Lung (tissue), 11 donors: ENCODE measurements at regions not wholly inside any gene's neighbourhood (a gene's known extent, or its start where the extent isn't known, plus 50 kb on each side); places are given as distances from the start of the nearest gene placed in this dataset.
A peak's percentile ranks its signal among the peaks of the same experiment; 100 is the strongest.

Experiments
- ATAC-seq: fragments of 200-7000 bp; cut with Tn5 transposase; one replicate; pipeline ENCODE4 v1.9.1; 2020; ENCODE audit warnings: moderate number of reproducible peaks; ENCODE audit not compliant: insufficient read depth, low FRiP score
- DNase-seq, 3 donors: peaks; one replicate each; pipeline ENCODE4 v3.0.0-alpha.2; 2013 to 2017
- H3K27ac ChIP-seq, 2 donors: one replicate each; pipeline ENCODE4 v1.5.1; 2013; ENCODE audit warnings: mild to moderate bottlenecking in 2 of 2, moderate library complexity in 2 of 2, control low read depth in 1 of 2, inconsistent platforms in 1 of 2, low read depth in 1 of 2, low read length in 1 of 2
- H3K27me3 ChIP-seq, 3 donors: one replicate each; pipeline ENCODE4 v1.5.1; 2013; ENCODE audit warnings: low read length in 2 of 3; ENCODE audit not compliant: control insufficient read depth in 3 of 3, insufficient read depth in 3 of 3
- H3K36me3 ChIP-seq, 4 donors: one replicate each; pipeline ENCODE4 v1.5.1; 2013; ENCODE audit warnings: low read length in 4 of 4, mild to moderate bottlenecking in 1 of 4, moderate library complexity in 1 of 4; ENCODE audit not compliant: control insufficient read depth in 4 of 4, insufficient read depth in 4 of 4
- H3K4me1 ChIP-seq, 5 donors: one replicate each; pipeline ENCODE4 v1.5.1; 2013; ENCODE audit warnings: low read length in 5 of 5, mild to moderate bottlenecking in 2 of 5, moderate library complexity in 1 of 5; ENCODE audit not compliant: control insufficient read depth in 5 of 5, insufficient read depth in 5 of 5
- H3K4me3 ChIP-seq: one replicate; pipeline ENCODE4 v1.5.1; 2013; ENCODE audit warnings: mild to moderate bottlenecking, control low read depth, moderate library complexity
- H3K9ac ChIP-seq, 2 donors: one replicate each; pipeline ENCODE4 v1.5.1; 2013; ENCODE audit warnings: low read length in 2 of 2, control low read depth in 1 of 2; ENCODE audit not compliant: insufficient read depth in 1 of 2
- H3K9me3 ChIP-seq, 4 donors: one replicate each; pipeline ENCODE4 v1.5.1; 2013; ENCODE audit warnings: low read length in 3 of 4, mild to moderate bottlenecking in 1 of 4, moderate library complexity in 1 of 4; ENCODE audit not compliant: control insufficient read depth in 4 of 4, insufficient read depth in 3 of 4
- CTCF ChIP-seq: IDR thresholded peaks from 2 replicates; pipeline ENCODE4 v1.5.1; 2012; ENCODE audit warnings: mild to moderate bottlenecking; ENCODE audit errors: control extremely low read depth, extremely low read depth
- WGBS, 2 donors: extraction: QIAGEN DNeasy Blood & Tissue Kit; methylation state at CpG; one replicate each; pipeline ENCODE4 v1.1.7; 2013; 5-methylcytosine and 5-hydroxymethylcytosine counted together
- donor health status: control.
- donor health status: control.
- donor health status: Bipolar disorder and iron deficiency.
- donor health status: healthy.
- donor health status: DM: yes; HTN: yes; CAD: no.

- WGBS, 2 donors = 32 to 56% methylated on average over 3 of the region's 3 CpGs
- H3K4me3 ChIP-seq = no peak overlapping the region
Measured at GRCh38 chrX:42996861-42997260, 218.9 kb upstream of the PPP1R2C start.

GRCh38 chrX:43000121-43000520, 222.2 kb upstream of the PPP1R2C start:
- no peaks in the 10 kb centered on the region for H3K4me1 ChIP-seq
- H3K36me3 ChIP-seq = no peaks in the 10 kb centered on the region
- TF ChIP-seq CTCF = no peak
- WGBS, 2 donors = 77 to 84% methylated on average over 2 of the region's 2 CpGs
- no peak overlapping the region for H3K27ac ChIP-seq
- no peak overlapping the region for H3K4me3 ChIP-seq
- peak in 2 of 3 donors; percentile 7 to 11 for DNase-seq
- H3K9me3 ChIP-seq = no peaks in the 10 kb centered on the region
- no peak for ATAC-seq
- peaks cover 0 to 8% (median 2%) of the 10 kb centered on the region in 3 donors for H3K27me3 ChIP-seq
- no peak overlapping the region for H3K9ac ChIP-seq

More at GRCh38 chrX:42996861-42997260, 218.9 kb upstream of the PPP1R2C start:
- H3K4me1 ChIP-seq = no peaks in the 10 kb centered on the region
- H3K9ac ChIP-seq = no peak overlapping the region
- ATAC-seq (no peak), DNase-seq (no peak)
- H3K27me3 ChIP-seq = peaks cover 0 to 5% (median 2%) of the 10 kb centered on the region in 3 donors
- H3K9me3 ChIP-seq = no peaks in the 10 kb centered on the region
- H3K27ac ChIP-seq = no peak overlapping the region
- no peak for TF ChIP-seq CTCF
- no peaks in the 10 kb centered on the region for H3K36me3 ChIP-seq

- no peaks in the 10 kb centered on the region for H3K36me3 ChIP-seq
- TF ChIP-seq CTCF = no peak
- H3K4me1 ChIP-seq = no peaks in the 10 kb centered on the region
- DNase-seq = no peak
- peaks cover 0 to 14% (median 6%) of the 10 kb centered on the region in 3 donors for H3K27me3 ChIP-seq
- 82% methylated on average over 4 of the region's 4 CpGs for WGBS, 2 donors
- H3K27ac ChIP-seq = no peak overlapping the region
- H3K4me3 ChIP-seq = no peak overlapping the region
- no peak for ATAC-seq
- H3K9ac ChIP-seq = no peak overlapping the region
- H3K9me3 ChIP-seq = no peaks in the 10 kb centered on the region
Measured at GRCh38 chrX:43002526-43003203, 224.7 kb upstream of the PPP1R2C start.

GRCh38 chrX:43003204-43003565, 225.2 kb upstream of the PPP1R2C start:
- Histone ChIP-seq H3K36me3 (no peaks in the 10 kb centered on the region), H3K4me1 (no peaks in the 10 kb centered on the region), H3K9me3 (no peaks in the 10 kb centered on the region), H3K9ac (no peak overlapping the region), H3K27me3 (peaks cover 0 to 14% (median 5%) of the 10 kb centered on the region in 3 donors), H3K27ac (no peak overlapping the region), H3K4me3 (no peak overlapping the region)
- no peak for ATAC-seq
- WGBS, 2 donors = 85 to 91% methylated on average over 3 of the region's 3 CpGs
- no peak for DNase-seq
- TF ChIP-seq CTCF = no peak
